ENCODE measurements at regions not wholly inside any gene's neighbourhood (a gene's known extent, or its start where the extent isn't known, plus 50 kb on each side); places are given as distances from the start of the nearest gene placed in this dataset.

DNA sequence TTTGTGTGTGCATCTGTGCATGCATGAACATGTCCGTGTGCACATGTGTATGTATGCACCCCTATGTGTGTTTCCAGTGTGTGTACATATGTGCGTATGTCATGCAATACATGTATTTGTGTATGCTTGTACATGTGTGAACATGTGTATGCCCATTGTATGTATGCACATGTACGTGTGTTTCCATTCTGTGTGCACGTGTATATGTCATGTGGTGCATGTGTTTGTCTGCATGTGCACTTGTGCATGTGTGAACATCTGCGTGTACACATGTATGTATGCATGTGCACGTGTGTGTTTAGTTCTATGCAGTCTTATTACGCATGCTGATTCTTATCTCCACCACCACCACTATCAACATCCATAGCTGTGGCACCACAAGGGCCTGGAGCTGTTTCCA is 403.5 kb upstream of the IRX4 start:
- TF ChIP-seq, protein P1, sequence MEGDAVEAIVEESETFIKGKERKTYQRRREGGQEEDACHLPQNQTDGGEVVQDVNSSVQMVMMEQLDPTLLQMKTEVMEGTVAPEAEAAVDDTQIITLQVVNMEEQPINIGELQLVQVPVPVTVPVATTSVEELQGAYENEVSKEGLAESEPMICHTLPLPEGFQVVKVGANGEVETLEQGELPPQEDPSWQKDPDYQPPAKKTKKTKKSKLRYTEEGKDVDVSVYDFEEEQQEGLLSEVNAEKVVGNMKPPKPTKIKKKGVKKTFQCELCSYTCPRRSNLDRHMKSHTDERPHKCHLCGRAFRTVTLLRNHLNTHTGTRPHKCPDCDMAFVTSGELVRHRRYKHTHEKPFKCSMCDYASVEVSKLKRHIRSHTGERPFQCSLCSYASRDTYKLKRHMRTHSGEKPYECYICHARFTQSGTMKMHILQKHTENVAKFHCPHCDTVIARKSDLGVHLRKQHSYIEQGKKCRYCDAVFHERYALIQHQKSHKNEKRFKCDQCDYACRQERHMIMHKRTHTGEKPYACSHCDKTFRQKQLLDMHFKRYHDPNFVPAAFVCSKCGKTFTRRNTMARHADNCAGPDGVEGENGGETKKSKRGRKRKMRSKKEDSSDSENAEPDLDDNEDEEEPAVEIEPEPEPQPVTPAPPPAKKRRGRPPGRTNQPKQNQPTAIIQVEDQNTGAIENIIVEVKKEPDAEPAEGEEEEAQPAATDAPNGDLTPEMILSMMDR (conservative IDR thresholded peaks at IDR 0.05; ENCODE audit: low read depth, low read length): no peak
- no peak for TF ChIP-seq EZH2 (IDR thresholded peaks at IDR 0.05; ENCODE audit: low read length, unreplicated experiment)
- no peak for TF ChIP-seq EZH2phosphoT487 (IDR thresholded peaks at IDR 0.05; ENCODE audit: borderline replicate concordance, low read length)
